C1 segment of cervical spinal cord (tissue), 14 donors: ENCODE measurements at regions not wholly inside any gene's neighbourhood (a gene's known extent, or its start where the extent isn't known, plus 50 kb on each side); places are given as distances from the start of the nearest gene placed in this dataset.
"Not testable (repeated sequence)": the region's sequence is repeated elsewhere in the genome, so short reads cannot be mapped to it uniquely, and the experiment has no call there.

Experiments used
- DNase-seq, 14 donors: peaks; one replicate each; lab custom pipeline; 2025; lab: John Stamatoyannopoulos, UW

- DNase-seq, result no peak
Observed at GRCh38 chrX:41001327-41001726, 83.9 kb upstream of the USP9X start.

DNA sequence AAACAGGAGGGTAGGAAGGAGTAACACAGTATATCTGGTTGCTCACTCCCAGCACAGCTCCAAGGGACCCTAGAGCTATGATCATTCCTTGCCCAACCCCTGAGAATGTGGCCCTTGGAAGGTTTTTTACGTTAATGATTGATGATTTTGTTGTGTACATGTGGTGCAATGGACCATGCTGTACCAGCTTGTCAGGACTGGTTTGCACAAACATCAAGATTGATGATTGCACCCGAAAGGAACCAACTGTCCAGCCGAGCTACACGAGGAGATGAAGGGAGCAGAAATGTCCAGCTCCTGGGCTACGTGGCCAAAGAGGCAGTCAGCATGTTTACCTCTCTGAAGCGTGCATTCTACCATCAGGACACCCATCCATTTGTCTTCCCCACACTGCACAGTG, 83.2 kb upstream of the USP9X start:
- no peak for DNase-seq

- DNase-seq, result no peak
Observed at GRCh38 chrX:41003506-41004270, 81.6 kb upstream of the USP9X start.

- peak in 3 of 14 donors; percentile 0 to 3 (median 1) for DNase-seq
Observed at GRCh38 chrX:41005445-41005992, 79.7 kb upstream of the USP9X start.

- peak in 11 of 14 donors; percentile 2 to 83 (median 46) for DNase-seq
Observed at GRCh38 chrX:41009850-41010846, 75.1 kb upstream of the USP9X start.

DNA sequence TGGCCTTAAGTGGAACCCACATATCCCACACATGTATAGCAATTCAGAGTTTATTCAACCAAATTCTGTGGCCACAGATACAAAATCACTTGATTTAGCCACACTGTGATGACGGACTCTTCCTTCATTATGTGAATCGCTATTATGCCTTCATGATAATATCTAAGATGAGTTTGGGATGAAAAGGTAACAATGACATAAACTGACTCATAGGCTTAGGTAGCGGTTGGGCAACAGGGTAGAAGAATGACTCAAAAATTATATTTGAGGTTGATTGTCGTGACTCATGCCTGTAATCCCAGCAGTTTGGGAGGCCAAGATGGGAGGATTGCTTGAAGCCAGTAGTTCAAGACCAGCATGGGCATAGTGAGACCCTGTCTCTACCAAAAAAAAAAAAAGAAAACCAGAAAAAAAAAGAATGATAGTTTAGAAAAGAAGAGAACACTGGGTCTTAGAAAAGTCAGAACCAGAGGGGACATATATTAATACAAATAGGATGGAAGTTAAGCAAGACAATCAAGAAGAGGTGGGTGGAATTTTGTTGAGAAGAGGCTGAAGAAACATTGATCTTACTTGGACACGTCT, 70.4 kb upstream of the USP9X start:
- DNase-seq, result no peak

DNA sequence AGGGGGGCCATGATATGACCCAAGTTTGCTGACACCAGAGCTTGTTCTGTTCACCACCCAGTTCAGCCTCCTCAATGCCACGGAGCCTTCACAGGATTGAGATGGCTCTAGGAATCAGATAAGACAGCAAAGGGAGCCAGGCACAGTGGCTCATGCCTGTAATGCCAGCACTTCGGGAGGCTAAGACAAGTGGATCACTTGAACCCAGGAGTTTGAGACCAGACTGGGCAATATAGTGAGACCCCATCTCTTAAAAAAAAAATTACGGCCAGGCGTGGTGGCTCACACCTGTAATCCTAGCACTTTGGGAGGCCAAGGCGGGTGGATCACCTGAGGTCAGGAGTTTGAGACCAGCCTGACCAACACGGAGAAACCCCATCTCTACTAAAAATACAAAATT, 67.5 kb upstream of the USP9X start:
- not testable (repeated sequence) for DNase-seq

DNA sequence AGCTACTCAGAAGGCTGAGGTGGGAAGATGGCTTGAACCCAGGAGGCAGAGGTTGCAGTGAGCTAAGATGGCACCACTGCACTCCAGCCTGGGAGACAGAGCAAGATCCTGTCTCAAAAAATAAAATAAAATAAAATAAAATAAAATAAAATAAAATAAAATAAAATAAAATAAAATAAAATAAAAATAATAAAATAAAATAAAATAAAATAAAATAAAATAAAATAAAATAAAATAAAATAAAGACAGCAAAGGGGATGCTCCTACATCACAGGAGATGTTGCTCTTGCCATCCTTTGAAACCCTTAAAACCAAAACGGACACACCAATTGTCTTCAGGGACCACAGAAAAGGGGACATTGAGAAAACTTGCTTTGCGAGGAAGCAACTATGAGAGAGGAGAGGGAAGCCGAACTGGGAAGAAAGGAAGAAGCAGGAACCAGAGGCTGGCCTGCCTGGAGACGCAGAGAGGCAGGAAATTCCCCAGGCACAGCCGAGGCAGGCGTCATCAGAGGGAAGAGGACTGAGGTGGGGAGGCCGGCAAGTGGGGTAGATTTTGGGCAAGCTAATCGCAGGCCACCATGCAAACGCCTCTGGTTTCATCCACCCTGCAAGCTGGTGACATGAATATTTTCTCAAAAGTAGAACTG, 66.7 kb upstream of the USP9X start:
- not testable (repeated sequence) for DNase-seq

GRCh38 chrX:41019041-41019392, 66.2 kb upstream of the USP9X start:
- DNase-seq, result no peak

DNA sequence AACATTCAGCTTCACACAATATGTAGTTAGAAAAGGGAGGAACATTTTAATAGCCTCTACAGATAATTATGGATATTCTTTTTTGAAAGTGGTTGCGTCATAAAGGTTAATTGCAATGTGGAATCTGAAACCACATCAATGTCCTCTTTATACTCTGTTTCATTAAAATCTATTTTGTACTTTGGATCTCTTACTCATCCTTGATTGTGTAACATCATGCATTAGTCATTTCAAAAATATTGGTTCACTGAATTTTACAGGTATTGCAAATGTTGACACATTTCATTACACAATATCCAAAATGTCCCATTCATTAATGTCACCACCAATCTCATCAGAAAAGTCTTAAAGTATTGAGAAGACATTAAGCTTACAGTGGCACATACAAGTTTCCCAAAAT, 62.7 kb upstream of the USP9X start:
- no peak for DNase-seq

- DNase-seq, result no peak
Observed at GRCh38 chrX:41023098-41023497, 62.1 kb upstream of the USP9X start.

- DNase-seq, result not testable (repeated sequence)
Observed at GRCh38 chrX:41024335-41024734, 60.9 kb upstream of the USP9X start.

DNA sequence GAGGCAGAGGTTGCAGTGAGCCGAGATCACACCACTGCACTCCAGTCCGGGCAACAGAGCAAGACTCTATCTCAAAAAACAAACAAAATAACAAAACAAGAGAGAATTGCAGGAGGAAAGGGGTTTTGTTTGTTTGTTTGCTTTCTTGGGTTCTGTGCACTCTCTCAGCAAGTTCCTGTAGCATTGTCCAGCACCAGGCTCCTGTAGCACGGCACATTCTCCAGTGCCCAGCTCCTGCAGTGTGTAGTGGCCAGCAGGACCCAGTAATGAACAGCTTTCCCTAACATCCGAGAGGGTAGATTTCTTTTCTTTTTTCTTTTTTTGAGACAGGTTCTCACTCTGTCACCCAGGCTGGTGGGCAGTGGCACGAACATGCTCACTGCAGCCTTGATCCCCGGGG, 60.5 kb upstream of the USP9X start:
- no peak for DNase-seq

- no peak for DNase-seq
Observed at GRCh38 chrX:41025926-41026701, 59.1 kb upstream of the USP9X start.

- no peak for DNase-seq
Observed at GRCh38 chrX:41026702-41027078, 58.6 kb upstream of the USP9X start.

GRCh38 chrX:41029332-41029731, 55.9 kb upstream of the USP9X start:
- DNase-seq, result no peak

DNA sequence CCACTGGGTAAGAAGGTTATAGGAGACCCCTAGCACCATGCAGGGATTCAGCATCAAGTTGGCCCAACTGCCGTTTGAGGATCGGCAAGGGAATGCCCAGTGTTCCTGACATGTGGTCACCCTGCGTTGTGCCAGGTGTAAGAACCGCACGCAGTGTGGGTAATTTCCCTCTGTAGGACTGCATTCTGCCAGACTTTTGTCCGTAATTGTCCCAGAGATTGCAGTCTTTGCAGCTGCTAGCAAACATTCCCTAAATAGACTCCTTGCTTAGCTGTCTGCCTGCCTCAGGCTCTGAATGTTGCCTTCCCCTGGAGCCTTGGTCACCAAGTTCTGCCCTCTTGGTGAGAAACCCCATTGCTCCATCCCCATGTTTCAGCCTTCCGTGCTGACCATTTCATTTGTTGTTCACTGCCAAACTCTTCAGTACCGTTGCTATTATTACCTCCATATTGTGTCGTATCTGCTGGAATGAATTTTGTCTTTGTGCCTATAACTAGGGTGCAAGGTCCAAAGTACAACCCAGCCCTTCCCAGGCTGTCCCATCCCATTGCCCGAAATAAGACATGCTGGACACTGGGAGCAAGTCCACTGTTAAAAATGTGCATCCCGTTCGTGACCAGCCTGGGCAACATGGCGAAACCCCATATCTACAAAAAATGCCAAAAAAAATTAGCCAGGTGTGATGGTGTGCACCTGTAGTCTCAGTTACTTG, 53.8 kb upstream of the USP9X start:
- no peak for DNase-seq

GRCh38 chrX:41033299-41033698, 51.9 kb upstream of the USP9X start:
- DNase-seq, result no peak

GRCh38 chrX:41034902-41035301, 50.3 kb upstream of the USP9X start:
- DNase-seq, result not testable (repeated sequence)
